Activated CD4-positive, alpha-beta memory T cell treated with anti-CD3 and anti-CD28 coated beads, Interleukin-2, amount 10 ng/mL, durations not matched to agents 7 days and 5 days (primary cell): ENCODE measurements at regions not wholly inside any gene's neighbourhood (a gene's known extent, or its start where the extent isn't known, plus 50 kb on each side); places are given as distances from the start of the nearest gene placed in this dataset.
"Not testable (repeated sequence)": the region's sequence is repeated elsewhere in the genome, so short reads cannot be mapped to it uniquely, and the experiment has no call there.

Experiments used
- CTCF ChIA-PET: fragments of 350-600 bp; sonication (Branson Sonifier 250); formaldehyde crosslinking; loops from one replicate; lab custom pipeline; 2021; ENCODE audit warnings: antibody characterized with exemption, inconsistent platforms; lab: Charles Lee
- POLR2A ChIA-PET: fragments of 350-600 bp; sonication (Branson Sonifier 250); formaldehyde crosslinking; loops from one replicate; lab custom pipeline; 2021; ENCODE audit warnings: antibody characterized with exemption; lab: Charles Lee
- DNase-seq: peaks from one replicate; pipeline ENCODE4 v3.0.0-alpha.2; 2020
- H3K27ac Mint-ChIP-seq: one replicate; pipeline ENCODE4 v1.8.0; 2021; ENCODE audit warnings: mild to moderate bottlenecking, mixed read lengths
- H3K27me3 Mint-ChIP-seq: one replicate; pipeline ENCODE4 v1.8.0; 2021; ENCODE audit warnings: mixed read lengths
- H3K36me3 Mint-ChIP-seq: one replicate; pipeline ENCODE4 v1.8.0; 2021; ENCODE audit warnings: low read depth, mixed read lengths
- H3K4me1 Mint-ChIP-seq: one replicate; pipeline ENCODE4 v1.8.0; 2021; ENCODE audit warnings: mixed read lengths
- H3K4me3 Mint-ChIP-seq: one replicate; pipeline ENCODE4 v1.8.0; 2021; ENCODE audit warnings: mild to moderate bottlenecking, mixed read lengths
- H3K9me3 Mint-ChIP-seq: one replicate; pipeline ENCODE4 v1.8.0; 2021; ENCODE audit warnings: mixed read lengths

GRCh38 chr3:191973820-191974219, 512.9 kb downstream of the PYDC2 start:
- H3K36me3 Mint-ChIP-seq: no peaks in the 10 kb centered on the region
- H3K9me3 Mint-ChIP-seq: peaks cover 12% of the 10 kb centered on the region
- DNase-seq: no peak
- H3K4me1 Mint-ChIP-seq: no peaks in the 10 kb centered on the region
- ChIA-PET POLR2A (no interaction called here), CTCF (no interaction called here)
- no peaks in the 10 kb centered on the region for H3K27me3 Mint-ChIP-seq
- no peak overlapping the region for H3K27ac Mint-ChIP-seq
- H3K4me3 Mint-ChIP-seq: no peak overlapping the region

- no peak overlapping the region for H3K27ac Mint-ChIP-seq
- no peaks in the 10 kb centered on the region for H3K4me1 Mint-ChIP-seq
- no peak for DNase-seq
- ChIA-PET POLR2A (no interaction called here), CTCF (no interaction called here)
- H3K36me3 Mint-ChIP-seq: no peaks in the 10 kb centered on the region
- H3K27me3 Mint-ChIP-seq: no peaks in the 10 kb centered on the region
- peaks cover 12% of the 10 kb centered on the region for H3K9me3 Mint-ChIP-seq
- H3K4me3 Mint-ChIP-seq: no peak overlapping the region
Measured at GRCh38 chr3:191975936-191976335, 515.0 kb downstream of the PYDC2 start.

- ChIA-PET CTCF (no interaction called here), POLR2A (no interaction called here)
- no peak for DNase-seq
- H3K27ac Mint-ChIP-seq: no peak overlapping the region
- H3K36me3 Mint-ChIP-seq: no peaks in the 10 kb centered on the region
- peaks cover 9% of the 10 kb centered on the region for H3K9me3 Mint-ChIP-seq
- H3K27me3 Mint-ChIP-seq: no peaks in the 10 kb centered on the region
- H3K4me1 Mint-ChIP-seq: no peaks in the 10 kb centered on the region
- H3K4me3 Mint-ChIP-seq: no peak overlapping the region
Measured at GRCh38 chr3:191980443-191980842, 519.5 kb downstream of the PYDC2 start.

GRCh38 chr3:191982481-191982880, 521.5 kb downstream of the PYDC2 start:
- no peak overlapping the region for H3K4me3 Mint-ChIP-seq
- no peak for DNase-seq

DNA sequence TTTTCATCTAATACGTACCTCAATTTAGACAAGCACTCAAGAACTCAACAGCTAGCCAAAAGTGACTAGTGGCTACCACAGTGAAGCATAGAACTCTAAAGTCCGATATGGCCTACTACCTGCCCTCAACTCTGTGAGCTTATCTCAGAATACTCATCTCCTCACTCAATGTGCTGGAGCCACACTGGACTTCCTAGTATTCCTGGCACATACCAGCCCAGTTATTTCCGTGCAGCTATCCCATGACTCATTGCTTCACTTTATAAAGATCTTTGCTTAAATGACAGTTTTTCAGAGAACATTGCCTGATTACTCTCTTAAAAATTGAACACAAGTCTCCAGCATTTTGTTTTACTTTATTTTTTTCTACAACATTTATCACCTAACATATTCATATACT, 524.7 kb downstream of the PYDC2 start:
- Mint-ChIP-seq H3K27ac (no peak overlapping the region), H3K36me3 (no peaks in the 10 kb centered on the region), H3K4me3 (no peak overlapping the region), H3K27me3 (no peaks in the 10 kb centered on the region), H3K9me3 (peaks cover 10% of the 10 kb centered on the region), H3K4me1 (no peaks in the 10 kb centered on the region)
- POLR2A ChIA-PET: no interaction called here
- CTCF ChIA-PET: no interaction called here
- DNase-seq: no peak

More at GRCh38 chr3:191982481-191982880, 521.5 kb downstream of the PYDC2 start:
- CTCF ChIA-PET: no interaction called here
- Mint-ChIP-seq H3K27me3 (no peaks in the 10 kb centered on the region), H3K4me1 (no peaks in the 10 kb centered on the region), H3K9me3 (peaks cover 6% of the 10 kb centered on the region), H3K36me3 (no peaks in the 10 kb centered on the region), H3K27ac (no peak overlapping the region)
- POLR2A ChIA-PET: no interaction called here

- Mint-ChIP-seq H3K27me3 (no peaks in the 10 kb centered on the region), H3K36me3 (no peaks in the 10 kb centered on the region), H3K4me1 (no peaks in the 10 kb centered on the region), H3K27ac (no peak overlapping the region), H3K9me3 (peaks cover 26% of the 10 kb centered on the region), H3K4me3 (no peak overlapping the region)
- CTCF ChIA-PET: no interaction called here
- POLR2A ChIA-PET: no interaction called here
- DNase-seq: no peak
Measured at GRCh38 chr3:191987831-191988350, 526.9 kb downstream of the PYDC2 start.

DNA sequence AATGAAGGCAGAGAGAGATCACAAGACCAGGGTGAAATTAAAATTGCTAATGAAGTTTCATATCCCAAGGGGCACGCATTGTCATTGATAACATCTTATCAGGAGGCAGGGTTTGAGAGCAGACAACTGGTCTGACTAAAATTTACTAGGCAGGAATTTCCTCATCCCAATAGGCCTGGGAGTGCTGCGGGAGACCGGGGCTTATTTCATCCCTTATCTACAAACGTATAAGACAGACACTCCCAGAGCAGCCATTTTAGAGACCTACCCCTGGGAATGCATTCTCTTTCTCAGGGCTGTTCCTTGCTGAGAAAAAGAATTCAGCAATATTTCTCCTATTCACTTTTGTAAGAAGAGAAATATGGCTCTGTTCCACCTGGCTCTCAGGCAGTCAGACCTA, 533.0 kb downstream of the PYDC2 start:
- H3K27ac Mint-ChIP-seq, CTCF ChIA-PET, POLR2A ChIA-PET, H3K4me3 Mint-ChIP-seq, H3K27me3 Mint-ChIP-seq, DNase-seq, H3K36me3 Mint-ChIP-seq, H3K4me1 Mint-ChIP-seq: not testable (repeated sequence)
- peaks cover 37% of the 10 kb centered on the region for H3K9me3 Mint-ChIP-seq

- POLR2A ChIA-PET: no interaction called here
- Mint-ChIP-seq H3K9me3 (peaks cover 22% of the 10 kb centered on the region), H3K27ac (no peak overlapping the region), H3K4me1 (no peaks in the 10 kb centered on the region), H3K4me3 (no peak overlapping the region), H3K27me3 (no peaks in the 10 kb centered on the region), H3K36me3 (no peaks in the 10 kb centered on the region)
- DNase-seq: no peak
- CTCF ChIA-PET: no interaction called here
Measured at GRCh38 chr3:191997093-191997492, 536.1 kb downstream of the PYDC2 start.

DNA sequence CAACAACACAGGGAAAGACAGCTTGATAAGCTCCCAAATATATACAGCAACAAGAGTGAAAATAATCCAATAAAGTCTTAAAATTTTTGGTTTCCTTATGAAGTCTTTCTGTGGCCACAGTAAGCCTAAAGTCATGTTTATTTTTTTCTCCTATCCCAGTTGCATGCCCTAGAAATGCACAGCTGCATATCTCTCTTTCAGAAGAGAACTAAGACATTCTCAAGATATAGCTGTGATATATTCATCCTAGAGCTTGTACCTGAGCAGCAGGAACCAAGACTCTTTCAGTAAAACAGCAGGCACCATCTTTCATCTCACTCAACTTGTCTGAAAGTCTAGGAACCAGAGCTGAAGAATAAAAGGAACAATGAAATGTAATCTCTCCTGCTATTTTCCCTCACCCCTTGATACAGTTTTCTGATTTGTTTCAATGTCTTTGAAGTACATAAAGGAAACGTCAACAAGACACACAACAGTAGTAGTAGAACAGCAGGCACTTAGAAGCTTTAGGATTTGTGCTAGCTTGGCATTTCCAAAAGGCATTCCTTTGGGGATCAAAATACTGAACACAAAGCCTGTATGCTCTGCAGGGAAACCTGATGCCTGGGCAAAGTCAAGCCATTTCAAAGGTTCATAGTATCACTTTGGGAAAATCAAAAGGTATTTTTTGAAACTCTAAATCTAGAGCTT, 536.8 kb downstream of the PYDC2 start:
- peaks cover 18% of the 10 kb centered on the region for H3K9me3 Mint-ChIP-seq
- ChIA-PET CTCF (no interaction called here), POLR2A (no interaction called here)
- no peaks in the 10 kb centered on the region for H3K4me1 Mint-ChIP-seq
- no peak for DNase-seq
- H3K36me3 Mint-ChIP-seq: no peaks in the 10 kb centered on the region
- no peaks in the 10 kb centered on the region for H3K27me3 Mint-ChIP-seq
- H3K27ac Mint-ChIP-seq: no peak overlapping the region
- H3K4me3 Mint-ChIP-seq: no peak overlapping the region

- Mint-ChIP-seq H3K27ac (no peak overlapping the region), H3K36me3 (no peaks in the 10 kb centered on the region), H3K4me3 (no peak overlapping the region), H3K9me3 (peaks cover 5% of the 10 kb centered on the region), H3K27me3 (no peaks in the 10 kb centered on the region), H3K4me1 (no peaks in the 10 kb centered on the region)
- no peak for DNase-seq
- CTCF ChIA-PET: no interaction called here
- POLR2A ChIA-PET: no interaction called here
Measured at GRCh38 chr3:192001218-192001617, 540.3 kb downstream of the PYDC2 start.

DNA sequence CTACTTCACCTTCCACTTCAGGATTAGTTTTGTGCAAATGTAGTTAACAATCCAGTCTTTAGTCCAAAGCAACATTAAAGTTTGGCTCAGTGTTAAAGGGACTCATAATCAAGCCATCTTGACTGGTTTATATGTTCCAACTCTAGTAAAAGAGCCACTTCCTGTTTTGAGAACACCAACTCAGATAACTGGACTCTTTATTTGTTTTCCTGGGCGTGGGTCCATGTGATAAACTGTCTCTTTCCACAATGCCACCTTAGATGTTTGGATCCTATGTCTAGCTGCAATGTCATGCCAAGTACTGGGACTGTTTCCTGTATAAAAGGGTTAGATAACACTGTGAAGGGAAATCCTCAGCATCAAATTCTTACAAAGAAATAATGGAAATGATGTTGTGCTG, 545.0 kb downstream of the PYDC2 start:
- ChIA-PET POLR2A (no interaction called here), CTCF (no interaction called here)
- Mint-ChIP-seq H3K4me3 (no peak overlapping the region), H3K4me1 (no peaks in the 10 kb centered on the region), H3K9me3 (peaks cover 5% of the 10 kb centered on the region), H3K27me3 (no peaks in the 10 kb centered on the region), H3K36me3 (no peaks in the 10 kb centered on the region), H3K27ac (no peak overlapping the region)
- DNase-seq: no peak

DNA sequence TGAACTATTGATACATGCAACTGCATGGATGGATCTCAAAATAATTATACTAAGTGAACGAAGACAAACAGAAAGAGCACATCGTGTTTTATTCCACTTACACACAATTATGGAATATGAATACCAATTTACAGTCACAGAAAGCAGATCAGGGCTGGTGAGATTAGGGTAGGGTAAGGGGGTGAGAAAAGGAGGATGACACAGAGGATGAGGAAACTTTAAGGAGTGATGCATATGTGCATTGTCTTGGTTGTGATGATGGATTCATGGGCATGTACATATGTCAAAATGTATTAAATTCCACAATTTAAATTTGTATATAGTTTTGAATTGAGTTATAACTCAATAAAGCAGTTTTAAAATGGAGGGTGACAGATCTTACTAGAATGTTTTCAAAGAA, 548.9 kb downstream of the PYDC2 start:
- no peak overlapping the region for H3K27ac Mint-ChIP-seq
- H3K4me3 Mint-ChIP-seq: no peak overlapping the region
- no peaks in the 10 kb centered on the region for H3K4me1 Mint-ChIP-seq
- no peak for DNase-seq
- POLR2A ChIA-PET: no interaction called here
- H3K9me3 Mint-ChIP-seq: peaks cover 4% of the 10 kb centered on the region
- CTCF ChIA-PET: no interaction called here
- H3K27me3 Mint-ChIP-seq: no peaks in the 10 kb centered on the region
- no peaks in the 10 kb centered on the region for H3K36me3 Mint-ChIP-seq

DNA sequence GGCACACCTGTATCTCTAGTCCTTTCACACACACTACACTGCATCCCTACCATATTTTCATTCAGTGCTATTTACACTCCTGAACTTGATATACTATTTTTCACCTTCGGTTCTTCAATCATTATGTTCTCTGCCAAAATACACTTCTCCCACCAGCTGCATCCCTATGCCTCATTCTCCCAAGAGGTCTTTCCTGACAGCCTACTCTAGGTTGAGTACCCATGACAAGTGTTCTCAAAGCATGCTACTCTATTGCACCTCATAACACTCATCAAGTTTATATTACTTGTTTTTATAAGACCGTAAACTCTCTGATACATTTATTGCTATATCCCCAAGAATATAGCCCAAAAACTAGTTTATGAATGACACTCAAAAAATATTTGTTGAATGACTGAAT, 549.5 kb downstream of the PYDC2 start:
- POLR2A ChIA-PET: no interaction called here

DNA sequence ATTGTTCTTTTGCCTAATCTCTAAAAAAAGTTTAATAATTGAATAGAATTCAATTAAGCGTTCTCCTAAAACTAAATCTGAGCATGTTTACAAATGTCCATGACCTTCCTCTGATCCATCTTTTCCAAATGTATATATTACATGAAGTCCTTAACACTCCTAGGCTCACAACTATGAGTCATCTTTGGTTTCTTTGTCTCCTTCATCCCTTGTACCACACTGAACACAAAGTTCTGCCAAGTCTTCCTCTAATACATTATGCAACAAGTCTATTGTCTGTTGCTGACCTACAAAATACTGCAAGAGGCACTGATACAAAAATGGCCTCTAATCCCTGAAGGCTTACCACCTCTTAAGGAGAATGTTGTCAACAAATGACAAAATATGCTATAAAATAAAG, 550.2 kb downstream of the PYDC2 start:
- Mint-ChIP-seq H3K4me1 (no peaks in the 10 kb centered on the region), H3K27me3 (no peaks in the 10 kb centered on the region), H3K9me3 (peaks cover 4% of the 10 kb centered on the region), H3K4me3 (no peak overlapping the region), H3K36me3 (no peaks in the 10 kb centered on the region), H3K27ac (no peak overlapping the region)
- no peak for DNase-seq
- ChIA-PET CTCF (no interaction called here), POLR2A (no interaction called here)

More for the DNA sequence above, 549.5 kb downstream of the PYDC2 start:
- H3K27ac Mint-ChIP-seq: no peak overlapping the region
- DNase-seq: no peak
- H3K4me3 Mint-ChIP-seq: no peak overlapping the region
- H3K27me3 Mint-ChIP-seq: no peaks in the 10 kb centered on the region
- CTCF ChIA-PET: no interaction called here
- no peaks in the 10 kb centered on the region for H3K36me3 Mint-ChIP-seq
- H3K9me3 Mint-ChIP-seq: peaks cover 4% of the 10 kb centered on the region
- no peaks in the 10 kb centered on the region for H3K4me1 Mint-ChIP-seq
